Fibroblast of the aortic adventitia (primary cell): ENCODE measurements at regions not wholly inside any gene's neighbourhood (a gene's known extent, or its start where the extent isn't known, plus 50 kb on each side); places are given as distances from the start of the nearest gene placed in this dataset.

ENCODE experiments used
- DNase-seq: peaks from one replicate; pipeline ENCODE4 v3.0.0-alpha.2; 2010; ENCODE audit warnings: low read depth
- H3K4me3 ChIP-seq: 2 replicates; pipeline ENCODE4 v1.5.1; 2011; ENCODE audit warnings: low read depth, mild to moderate bottlenecking, control low read depth, low read length, moderate library complexity
- TF ChIP-seq, protein P1 (sequence below): IDR thresholded peaks from 2 replicates; pipeline ENCODE4 v1.5.1; 2011; ENCODE audit warnings: mild to moderate bottlenecking, low read length, control low read depth, inconsistent platforms; ENCODE audit not compliant: insufficient read depth

GRCh38 chr18:73047688-73048087, 179.9 kb upstream of the NETO1 start:
- TF ChIP-seq, protein P1, sequence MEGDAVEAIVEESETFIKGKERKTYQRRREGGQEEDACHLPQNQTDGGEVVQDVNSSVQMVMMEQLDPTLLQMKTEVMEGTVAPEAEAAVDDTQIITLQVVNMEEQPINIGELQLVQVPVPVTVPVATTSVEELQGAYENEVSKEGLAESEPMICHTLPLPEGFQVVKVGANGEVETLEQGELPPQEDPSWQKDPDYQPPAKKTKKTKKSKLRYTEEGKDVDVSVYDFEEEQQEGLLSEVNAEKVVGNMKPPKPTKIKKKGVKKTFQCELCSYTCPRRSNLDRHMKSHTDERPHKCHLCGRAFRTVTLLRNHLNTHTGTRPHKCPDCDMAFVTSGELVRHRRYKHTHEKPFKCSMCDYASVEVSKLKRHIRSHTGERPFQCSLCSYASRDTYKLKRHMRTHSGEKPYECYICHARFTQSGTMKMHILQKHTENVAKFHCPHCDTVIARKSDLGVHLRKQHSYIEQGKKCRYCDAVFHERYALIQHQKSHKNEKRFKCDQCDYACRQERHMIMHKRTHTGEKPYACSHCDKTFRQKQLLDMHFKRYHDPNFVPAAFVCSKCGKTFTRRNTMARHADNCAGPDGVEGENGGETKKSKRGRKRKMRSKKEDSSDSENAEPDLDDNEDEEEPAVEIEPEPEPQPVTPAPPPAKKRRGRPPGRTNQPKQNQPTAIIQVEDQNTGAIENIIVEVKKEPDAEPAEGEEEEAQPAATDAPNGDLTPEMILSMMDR: no peak
- H3K4me3 ChIP-seq: no peak overlapping the region
- DNase-seq: no peak

GRCh38 chr18:73045037-73045436, 177.2 kb upstream of the NETO1 start:
- TF ChIP-seq, protein P1: no peak
- no peak for DNase-seq
- H3K4me3 ChIP-seq: no peak overlapping the region

DNA sequence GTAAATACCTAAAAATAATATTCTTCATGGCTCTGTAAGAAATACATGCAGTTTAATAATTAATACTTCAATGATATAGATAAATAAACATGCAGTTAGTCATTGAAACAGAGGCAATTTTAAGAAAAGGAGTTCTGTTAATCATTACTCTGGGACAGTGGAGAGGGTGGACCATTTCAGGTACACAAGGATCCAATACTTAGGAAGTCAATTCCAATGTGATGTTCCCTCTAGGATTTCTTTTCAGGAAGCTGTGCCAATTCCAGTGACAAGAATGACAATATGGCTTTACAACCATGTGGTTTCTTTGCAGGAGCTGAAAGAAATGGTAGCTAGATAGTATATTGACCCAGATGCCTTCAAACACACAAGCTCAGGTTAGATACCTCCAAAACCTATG, 175.8 kb upstream of the NETO1 start:
- no peak overlapping the region for H3K4me3 ChIP-seq
- DNase-seq: no peak
- TF ChIP-seq, protein P1: no peak

DNA sequence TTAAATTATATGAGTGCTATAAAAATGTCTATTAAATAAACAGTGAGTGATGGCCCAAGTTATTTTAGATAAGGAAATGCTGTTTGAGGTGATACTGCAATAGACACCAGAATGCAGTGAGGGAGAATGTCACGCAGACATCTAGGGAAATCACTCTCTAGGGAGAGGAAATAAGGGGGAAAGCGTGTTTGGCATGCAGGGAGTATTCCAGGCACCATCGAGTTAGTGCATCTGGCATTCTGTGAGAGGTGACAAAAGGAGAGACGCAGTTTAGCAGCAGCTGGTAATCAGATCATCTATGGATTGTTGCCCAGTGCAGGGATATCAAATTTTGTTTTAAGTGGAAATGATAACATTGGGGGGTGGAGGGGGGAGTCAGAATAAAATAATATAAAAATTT, 175.4 kb upstream of the NETO1 start:
- no peak overlapping the region for H3K4me3 ChIP-seq
- no peak for DNase-seq
- TF ChIP-seq, protein P1: no peak

DNA sequence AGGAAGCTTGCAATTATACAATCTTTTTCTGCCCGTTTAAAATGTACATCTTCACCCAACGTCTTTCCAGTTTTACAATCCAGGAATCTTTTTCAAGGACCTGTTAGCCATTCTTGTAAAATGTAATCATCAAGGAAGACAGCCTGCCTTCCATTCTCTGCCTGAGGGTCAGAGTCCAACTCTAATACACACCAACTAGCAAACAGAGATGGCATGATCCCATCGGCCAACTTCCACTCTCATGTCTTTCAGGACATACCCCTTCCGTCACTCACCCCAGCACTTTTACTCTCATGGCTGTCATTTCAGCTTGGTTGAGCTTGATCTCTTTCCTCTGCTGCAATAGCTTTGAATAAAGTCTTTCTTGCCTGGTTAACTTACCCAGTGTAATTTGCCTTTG, 172.5 kb upstream of the NETO1 start:
- H3K4me3 ChIP-seq: no peak overlapping the region
- TF ChIP-seq, protein P1: no peak
- DNase-seq: no peak

- TF ChIP-seq, protein P1: no peak
- no peak for DNase-seq
- no peak overlapping the region for H3K4me3 ChIP-seq
Observed at GRCh38 chr18:73038336-73038735, 170.5 kb upstream of the NETO1 start.

GRCh38 chr18:73023975-73024374, 156.2 kb upstream of the NETO1 start:
- TF ChIP-seq, protein P1: no peak
- DNase-seq: no peak
- H3K4me3 ChIP-seq: no peak overlapping the region
